ENCODE measurements at regions not wholly inside any gene's neighbourhood (a gene's known extent, or its start where the extent isn't known, plus 50 kb on each side); places are given as distances from the start of the nearest gene placed in this dataset.

GRCh38 chr7:41292487-41292886 is 410.4 kb downstream of the INHBA start:
- WGBS = 91% methylated on average over 3 of the region's 3 CpGs
- H3K36me3 ChIP-seq (ENCODE audit: control insufficient read depth in 4 of 4, insufficient read depth in 3 of 4, low read depth in 1 of 4, low read length in 3 of 4) = no peaks in the 10 kb centered on the region
- no peak for TF ChIP-seq RXRA (IDR thresholded peaks at IDR 0.05)
- no peak for TF ChIP-seq EGR1 (IDR thresholded peaks at IDR 0.05; ENCODE audit: low read depth in 2 of 2)
- no peak for TF ChIP-seq TAF1 (conservative IDR thresholded peaks at IDR 0.05)
- no peak for TF ChIP-seq ZBTB33 (IDR thresholded peaks at IDR 0.05)
- no peak for TF ChIP-seq FOXA1 (IDR thresholded peaks at IDR 0.05)
- TF ChIP-seq, protein P1, sequence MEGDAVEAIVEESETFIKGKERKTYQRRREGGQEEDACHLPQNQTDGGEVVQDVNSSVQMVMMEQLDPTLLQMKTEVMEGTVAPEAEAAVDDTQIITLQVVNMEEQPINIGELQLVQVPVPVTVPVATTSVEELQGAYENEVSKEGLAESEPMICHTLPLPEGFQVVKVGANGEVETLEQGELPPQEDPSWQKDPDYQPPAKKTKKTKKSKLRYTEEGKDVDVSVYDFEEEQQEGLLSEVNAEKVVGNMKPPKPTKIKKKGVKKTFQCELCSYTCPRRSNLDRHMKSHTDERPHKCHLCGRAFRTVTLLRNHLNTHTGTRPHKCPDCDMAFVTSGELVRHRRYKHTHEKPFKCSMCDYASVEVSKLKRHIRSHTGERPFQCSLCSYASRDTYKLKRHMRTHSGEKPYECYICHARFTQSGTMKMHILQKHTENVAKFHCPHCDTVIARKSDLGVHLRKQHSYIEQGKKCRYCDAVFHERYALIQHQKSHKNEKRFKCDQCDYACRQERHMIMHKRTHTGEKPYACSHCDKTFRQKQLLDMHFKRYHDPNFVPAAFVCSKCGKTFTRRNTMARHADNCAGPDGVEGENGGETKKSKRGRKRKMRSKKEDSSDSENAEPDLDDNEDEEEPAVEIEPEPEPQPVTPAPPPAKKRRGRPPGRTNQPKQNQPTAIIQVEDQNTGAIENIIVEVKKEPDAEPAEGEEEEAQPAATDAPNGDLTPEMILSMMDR (IDR thresholded peaks at IDR 0.05; ENCODE audit: low read depth, low read length, missing input control) = no peak
- no peak for TF ChIP-seq HNF4A (conservative IDR thresholded peaks at IDR 0.05)
- TF ChIP-seq RAD21 (IDR thresholded peaks at IDR 0.05) = no peak
- H3K9me3 ChIP-seq (ENCODE audit: control insufficient read depth in 4 of 4, low read length in 3 of 4) = no peaks in the 10 kb centered on the region
- H3K4me3 ChIP-seq (ENCODE audit: low read depth in 1 of 3, low read length in 3 of 3) = no peak overlapping the region
- no peak overlapping the region for H3K9ac ChIP-seq (ENCODE audit: low read depth in 1 of 2, low read length in 2 of 2)
- peaks cover 3 to 22% (median 16%) of the 10 kb centered on the region in 4 donors for H3K4me1 ChIP-seq (ENCODE audit: control insufficient read depth in 4 of 4, insufficient read depth in 4 of 4, low read length in 3 of 4)
- no peak overlapping the region for H3K27ac ChIP-seq (ENCODE audit: low read depth in 1 of 2, low read length in 2 of 2)
- H3K27me3 ChIP-seq (ENCODE audit: control insufficient read depth in 4 of 4, insufficient read depth in 4 of 4, low read length in 3 of 4) = no peaks in the 10 kb centered on the region
- DNase-seq (ENCODE audit: low spot score) = no peak

DNA sequence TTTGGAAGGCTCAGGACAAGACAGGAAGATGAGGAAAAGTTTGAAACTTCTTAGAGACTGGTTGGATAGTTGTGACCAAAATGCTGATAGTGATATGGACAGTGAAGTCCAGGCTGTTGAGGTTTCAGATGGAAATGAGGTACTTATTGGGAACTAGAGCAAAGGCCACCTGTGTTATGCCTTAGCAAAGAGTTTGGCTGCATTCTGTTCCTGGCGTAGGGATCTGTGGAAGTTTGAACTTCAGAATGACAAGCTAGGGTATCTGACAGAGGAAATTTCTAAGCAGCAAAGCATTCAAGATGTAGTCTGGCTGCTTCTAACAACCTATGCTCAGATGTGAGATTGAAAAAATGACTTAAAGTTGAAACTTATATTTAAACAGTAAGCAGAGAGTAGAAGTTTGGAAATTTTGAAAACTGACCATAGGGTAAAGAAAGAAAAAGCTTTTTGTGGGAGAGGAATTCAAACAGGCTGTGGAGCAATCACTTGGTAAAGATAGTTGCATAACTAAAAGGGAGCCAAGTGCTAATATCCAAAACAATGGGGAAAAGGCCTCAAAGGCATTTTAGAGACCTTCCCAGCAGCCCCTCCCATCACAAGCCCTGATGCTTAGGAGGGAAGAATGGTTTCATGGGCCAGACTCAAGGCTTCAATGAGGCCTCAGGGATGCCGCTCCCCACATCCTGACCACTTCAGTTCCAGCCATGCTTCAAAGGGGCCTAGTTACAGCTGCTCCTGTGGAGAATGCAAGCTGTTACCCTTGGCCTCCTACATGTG is 415.1 kb downstream of the INHBA start:
- peaks cover 0 to 13% (median 4%) of the 10 kb centered on the region in 4 donors for H3K4me1 ChIP-seq (ENCODE audit: control insufficient read depth in 4 of 4, insufficient read depth in 4 of 4, low read length in 3 of 4)
- H3K9ac ChIP-seq (ENCODE audit: low read depth in 1 of 2, low read length in 2 of 2) = no peak overlapping the region
- no peak for DNase-seq (ENCODE audit: low spot score)
- H3K4me3 ChIP-seq (ENCODE audit: low read depth in 1 of 3, low read length in 3 of 3) = no peak overlapping the region
- 68% methylated on average over 2 of the region's 2 CpGs for WGBS
- no peaks in the 10 kb centered on the region for H3K27me3 ChIP-seq (ENCODE audit: control insufficient read depth in 4 of 4, insufficient read depth in 4 of 4, low read length in 3 of 4)
- TF ChIP-seq JUND (IDR thresholded peaks at IDR 0.05) (peak in 1 of 2 donors; percentile 14), SP1 (IDR thresholded peaks at IDR 0.05) (peak; percentile 63), MAX (IDR thresholded peaks at IDR 0.05) (no peak), TAF1 (conservative IDR thresholded peaks at IDR 0.05) (no peak), RAD21 (IDR thresholded peaks at IDR 0.05) (peak; percentile 17 to 31), ZBTB33 (IDR thresholded peaks at IDR 0.05) (peak; percentile 16), HNF4G (IDR thresholded peaks at IDR 0.05) (no peak), YY1 (IDR thresholded peaks at IDR 0.05) (no peak), RXRA (IDR thresholded peaks at IDR 0.05) (peak; percentile 61 to 69), FOXA1 (IDR thresholded peaks at IDR 0.05) (no peak), FOXA2 (IDR thresholded peaks at IDR 0.05) (no peak), NR2F2 (IDR thresholded peaks at IDR 0.05) (no peak), EGR1 (IDR thresholded peaks at IDR 0.05; ENCODE audit: low read depth in 2 of 2) (peak in 1 of 2 donors; percentile 10), GABPA (IDR thresholded peaks at IDR 0.05 in 1 of 2, conservative IDR thresholded peaks at IDR 0.05 in 1 of 2) (no peak), HNF4A (conservative IDR thresholded peaks at IDR 0.05) (peak; percentile 39 to 50)
- TF ChIP-seq, protein P1 (IDR thresholded peaks at IDR 0.05; ENCODE audit: low read depth, low read length, missing input control) = no peak
- TF ChIP-seq, protein P2, sequence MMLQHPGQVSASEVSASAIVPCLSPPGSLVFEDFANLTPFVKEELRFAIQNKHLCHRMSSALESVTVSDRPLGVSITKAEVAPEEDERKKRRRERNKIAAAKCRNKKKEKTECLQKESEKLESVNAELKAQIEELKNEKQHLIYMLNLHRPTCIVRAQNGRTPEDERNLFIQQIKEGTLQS (IDR thresholded peaks at IDR 0.05) = no peak
- TF ChIP-seq, protein P3, sequence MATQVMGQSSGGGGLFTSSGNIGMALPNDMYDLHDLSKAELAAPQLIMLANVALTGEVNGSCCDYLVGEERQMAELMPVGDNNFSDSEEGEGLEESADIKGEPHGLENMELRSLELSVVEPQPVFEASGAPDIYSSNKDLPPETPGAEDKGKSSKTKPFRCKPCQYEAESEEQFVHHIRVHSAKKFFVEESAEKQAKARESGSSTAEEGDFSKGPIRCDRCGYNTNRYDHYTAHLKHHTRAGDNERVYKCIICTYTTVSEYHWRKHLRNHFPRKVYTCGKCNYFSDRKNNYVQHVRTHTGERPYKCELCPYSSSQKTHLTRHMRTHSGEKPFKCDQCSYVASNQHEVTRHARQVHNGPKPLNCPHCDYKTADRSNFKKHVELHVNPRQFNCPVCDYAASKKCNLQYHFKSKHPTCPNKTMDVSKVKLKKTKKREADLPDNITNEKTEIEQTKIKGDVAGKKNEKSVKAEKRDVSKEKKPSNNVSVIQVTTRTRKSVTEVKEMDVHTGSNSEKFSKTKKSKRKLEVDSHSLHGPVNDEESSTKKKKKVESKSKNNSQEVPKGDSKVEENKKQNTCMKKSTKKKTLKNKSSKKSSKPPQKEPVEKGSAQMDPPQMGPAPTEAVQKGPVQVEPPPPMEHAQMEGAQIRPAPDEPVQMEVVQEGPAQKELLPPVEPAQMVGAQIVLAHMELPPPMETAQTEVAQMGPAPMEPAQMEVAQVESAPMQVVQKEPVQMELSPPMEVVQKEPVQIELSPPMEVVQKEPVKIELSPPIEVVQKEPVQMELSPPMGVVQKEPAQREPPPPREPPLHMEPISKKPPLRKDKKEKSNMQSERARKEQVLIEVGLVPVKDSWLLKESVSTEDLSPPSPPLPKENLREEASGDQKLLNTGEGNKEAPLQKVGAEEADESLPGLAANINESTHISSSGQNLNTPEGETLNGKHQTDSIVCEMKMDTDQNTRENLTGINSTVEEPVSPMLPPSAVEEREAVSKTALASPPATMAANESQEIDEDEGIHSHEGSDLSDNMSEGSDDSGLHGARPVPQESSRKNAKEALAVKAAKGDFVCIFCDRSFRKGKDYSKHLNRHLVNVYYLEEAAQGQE (IDR thresholded peaks at IDR 0.05) = peak; percentile 19
- no peaks in the 10 kb centered on the region for H3K9me3 ChIP-seq (ENCODE audit: control insufficient read depth in 4 of 4, low read length in 3 of 4)
- no peaks in the 10 kb centered on the region for H3K36me3 ChIP-seq (ENCODE audit: control insufficient read depth in 4 of 4, insufficient read depth in 3 of 4, low read depth in 1 of 4, low read length in 3 of 4)
- H3K27ac ChIP-seq (ENCODE audit: low read depth in 1 of 2, low read length in 2 of 2) = peak overlapping the region in 1 of 2 donors; percentile 1

All from liver (tissue), 8 donors.